ENCODE measurements at regions not wholly inside any gene's neighbourhood (a gene's known extent, or its start where the extent isn't known, plus 50 kb on each side); places are given as distances from the start of the nearest gene placed in this dataset.

DNA sequence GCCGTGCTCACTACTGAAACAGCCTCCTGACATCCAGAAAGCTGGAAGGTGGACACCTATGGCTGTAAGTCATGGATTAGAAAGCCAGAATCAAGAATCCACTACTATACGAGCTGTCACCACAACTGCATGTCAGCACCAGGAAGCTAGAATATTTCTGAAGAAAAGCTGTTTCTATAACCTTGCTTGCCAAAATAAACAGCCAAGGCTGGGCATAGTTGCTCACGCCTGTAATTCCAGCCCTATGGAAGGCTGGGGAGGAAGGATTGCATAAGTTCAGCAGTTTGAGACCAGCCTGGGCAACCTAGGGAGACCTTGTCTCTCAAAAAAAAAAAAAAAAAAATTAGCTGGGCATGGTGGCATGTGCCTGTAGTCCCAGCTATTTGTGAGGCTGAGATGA lies 96.3 kb upstream of the GAREM1 start:
- intact Hi-C loops (cut with micrococcal nuclease) = no loop called here
- Mint-ChIP-seq H3K27me3 (ENCODE audit: low read depth) (peaks cover 8% of the 10 kb centered on the region), H3K27ac (no peak overlapping the region), H3K4me3 (no peak overlapping the region), H3K4me1 (ENCODE audit: low read depth) (no peaks in the 10 kb centered on the region), H3K36me3 (ENCODE audit: low read depth) (no peaks in the 10 kb centered on the region), H3K9me3 (no peaks in the 10 kb centered on the region)
- CTCF ChIA-PET = no interaction called here
- no peak for DNase-seq

DNA sequence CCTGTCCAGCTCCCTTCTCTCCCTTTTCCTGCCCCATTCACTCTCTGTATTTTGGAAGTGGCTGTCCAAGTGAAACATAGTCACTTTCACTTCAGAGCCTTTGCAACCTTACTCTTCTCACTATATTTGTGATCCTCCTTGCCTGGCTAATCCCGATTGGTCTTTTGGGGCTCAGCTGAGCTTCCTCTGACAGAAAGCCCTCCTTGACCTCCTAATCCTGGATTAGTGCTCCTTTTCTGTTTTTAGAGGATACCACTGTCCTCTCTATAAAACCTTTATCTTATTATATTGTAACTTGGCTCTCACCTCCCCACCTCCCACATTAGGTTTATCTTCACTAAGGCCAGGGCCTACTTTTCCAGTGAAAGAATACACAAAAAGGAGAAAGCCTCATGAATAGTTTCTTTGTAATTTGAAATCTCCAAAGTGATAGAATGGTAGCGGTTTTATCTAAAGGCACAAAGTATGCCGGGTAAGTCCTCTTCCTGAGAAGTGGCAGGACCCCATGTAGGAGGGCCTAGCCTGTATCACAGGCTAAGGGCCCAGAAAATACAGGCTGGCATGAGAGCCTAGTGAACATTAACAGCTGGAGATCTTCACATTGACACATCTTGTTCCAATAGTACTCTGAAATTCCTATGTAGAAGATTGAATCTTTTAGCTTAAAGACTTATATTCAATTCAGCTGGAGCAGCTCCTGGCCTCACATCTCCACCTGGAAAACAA lies 83.1 kb upstream of the GAREM1 start:
- no peaks in the 10 kb centered on the region for H3K9me3 Mint-ChIP-seq
- no peaks in the 10 kb centered on the region for H3K27me3 Mint-ChIP-seq (ENCODE audit: low read depth)
- no peak for DNase-seq
- no peak overlapping the region for H3K27ac Mint-ChIP-seq
- CTCF ChIA-PET = interaction anchor here (0.5 to 3.4 kb wide), 9 partner anchors 13 to 396 kb away, joined by 3 to 27 read pairs (median 4); partner anchors contain the start of gene GAREM1
- no peaks in the 10 kb centered on the region for H3K4me1 Mint-ChIP-seq (ENCODE audit: low read depth)
- intact Hi-C loops (cut with micrococcal nuclease) = loop anchor here (5.0 kb wide), 1 partner anchor 172 kb away; no protein-coding TSS in a partner anchor
- no peaks in the 10 kb centered on the region for H3K36me3 Mint-ChIP-seq (ENCODE audit: low read depth)
- no peak overlapping the region for H3K4me3 Mint-ChIP-seq

DNA sequence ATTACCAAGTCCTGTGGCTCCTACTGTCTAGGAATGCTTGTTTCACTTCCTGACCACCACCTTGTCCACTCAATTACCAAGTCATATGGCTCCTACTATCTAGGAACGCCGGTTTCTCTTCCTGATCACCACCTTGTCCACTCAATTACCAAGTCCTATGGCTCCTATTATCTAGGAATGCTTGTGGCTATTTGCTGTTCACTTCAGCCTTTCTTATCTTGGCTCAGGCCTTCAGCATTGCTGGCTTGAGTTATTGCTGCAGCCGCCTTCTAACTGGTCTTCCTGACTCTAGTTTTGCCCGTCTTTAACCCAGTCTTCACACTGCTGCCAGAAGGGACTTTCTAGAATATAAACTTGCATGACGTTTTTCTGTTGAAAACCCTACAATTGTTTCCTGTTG lies 82.5 kb upstream of the GAREM1 start:
- DNase-seq = no peak
- H3K4me3 Mint-ChIP-seq = no peak overlapping the region
- CTCF ChIA-PET = interaction anchor here (0.5 to 3.4 kb wide), 12 partner anchors 9 to 395 kb away, joined by 3 to 27 read pairs (median 6); partner anchors contain the start of gene GAREM1
- peaks cover 2% of the 10 kb centered on the region for H3K27me3 Mint-ChIP-seq (ENCODE audit: low read depth)
- no peaks in the 10 kb centered on the region for H3K4me1 Mint-ChIP-seq (ENCODE audit: low read depth)
- intact Hi-C loops (cut with micrococcal nuclease) = loop anchor here (5.0 kb wide), 1 partner anchor 171 kb away; no protein-coding TSS in a partner anchor
- no peaks in the 10 kb centered on the region for H3K9me3 Mint-ChIP-seq
- no peaks in the 10 kb centered on the region for H3K36me3 Mint-ChIP-seq (ENCODE audit: low read depth)
- no peak overlapping the region for H3K27ac Mint-ChIP-seq

DNA sequence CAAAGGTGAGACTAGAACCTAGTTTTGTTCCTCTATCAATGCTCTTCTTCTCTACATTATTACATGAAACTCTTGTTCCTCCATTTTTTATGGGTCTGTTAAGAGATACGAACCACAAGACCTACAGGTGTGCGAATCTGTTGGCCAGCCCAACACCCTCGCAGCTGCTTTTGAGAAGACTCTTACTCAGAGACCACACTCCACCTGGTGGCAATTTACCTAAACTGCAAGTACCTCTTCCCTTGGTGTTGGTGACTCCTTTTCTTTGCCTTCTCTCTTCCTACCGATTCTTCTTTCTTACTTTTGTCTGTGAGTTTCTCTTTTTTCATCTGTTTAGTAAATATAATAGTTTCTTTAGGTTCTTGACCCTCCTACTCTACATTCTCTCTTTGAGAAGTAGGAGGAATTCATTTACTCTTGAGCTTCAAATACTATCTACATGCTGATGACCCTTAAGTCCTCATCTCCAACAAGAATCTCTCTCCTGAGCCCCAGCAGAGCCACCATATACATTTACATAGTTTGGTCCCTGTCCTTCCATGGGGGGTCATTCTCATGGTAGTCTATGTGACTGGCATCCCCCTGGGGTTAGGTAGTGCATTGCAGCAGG lies 81.8 kb upstream of the GAREM1 start:
- DNase-seq = peak; percentile 75
- intact Hi-C loops (cut with micrococcal nuclease) = loop anchor here (1.0 to 5.0 kb wide), 5 partner anchors 82 to 811 kb away; partner anchors contain the start of gene GAREM1
- H3K27me3 Mint-ChIP-seq (ENCODE audit: low read depth) = peaks cover 2% of the 10 kb centered on the region
- H3K36me3 Mint-ChIP-seq (ENCODE audit: low read depth) = no peaks in the 10 kb centered on the region
- CTCF ChIA-PET = interaction anchor here (0.6 to 3.4 kb wide), 18 partner anchors 10 to 395 kb away, joined by 3 to 27 read pairs (median 4); partner anchors contain the start of gene GAREM1
- H3K9me3 Mint-ChIP-seq = no peaks in the 10 kb centered on the region
- H3K27ac Mint-ChIP-seq = no peak overlapping the region
- H3K4me1 Mint-ChIP-seq (ENCODE audit: low read depth) = no peaks in the 10 kb centered on the region
- no peak overlapping the region for H3K4me3 Mint-ChIP-seq

DNA sequence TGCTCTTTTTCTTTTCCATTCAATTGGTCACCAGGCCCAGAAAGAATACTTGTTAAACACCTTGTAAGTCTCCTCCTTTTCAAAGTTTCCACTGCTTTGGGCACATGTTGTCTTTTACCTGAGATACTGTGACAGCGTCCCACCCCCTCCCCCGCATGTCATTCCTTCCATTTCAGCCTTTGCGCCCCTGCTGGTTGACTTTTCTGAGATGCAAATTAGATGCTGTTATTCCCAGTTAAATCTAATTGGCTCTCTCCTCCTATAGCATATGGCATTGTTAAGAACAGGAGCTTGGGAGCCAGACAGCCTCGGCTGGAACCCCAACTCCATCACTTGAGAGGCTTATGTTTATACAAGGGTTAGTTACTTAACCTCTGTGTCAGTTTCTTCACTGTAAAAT lies 80.3 kb upstream of the GAREM1 start:
- Mint-ChIP-seq H3K9me3 (no peaks in the 10 kb centered on the region), H3K4me3 (no peak overlapping the region), H3K27ac (no peak overlapping the region), H3K4me1 (ENCODE audit: low read depth) (no peaks in the 10 kb centered on the region), H3K27me3 (ENCODE audit: low read depth) (peaks cover 8% of the 10 kb centered on the region), H3K36me3 (ENCODE audit: low read depth) (no peaks in the 10 kb centered on the region)
- intact Hi-C loops (cut with micrococcal nuclease) = loop anchor here (5.0 kb wide), 1 partner anchor 169 kb away; no protein-coding TSS in a partner anchor
- CTCF ChIA-PET = interaction anchor here (0.5 to 3.4 kb wide), 11 partner anchors 11 to 508 kb away, joined by 3 to 27 read pairs (median 8); no protein-coding TSS in a partner anchor
- DNase-seq = no peak

DNA sequence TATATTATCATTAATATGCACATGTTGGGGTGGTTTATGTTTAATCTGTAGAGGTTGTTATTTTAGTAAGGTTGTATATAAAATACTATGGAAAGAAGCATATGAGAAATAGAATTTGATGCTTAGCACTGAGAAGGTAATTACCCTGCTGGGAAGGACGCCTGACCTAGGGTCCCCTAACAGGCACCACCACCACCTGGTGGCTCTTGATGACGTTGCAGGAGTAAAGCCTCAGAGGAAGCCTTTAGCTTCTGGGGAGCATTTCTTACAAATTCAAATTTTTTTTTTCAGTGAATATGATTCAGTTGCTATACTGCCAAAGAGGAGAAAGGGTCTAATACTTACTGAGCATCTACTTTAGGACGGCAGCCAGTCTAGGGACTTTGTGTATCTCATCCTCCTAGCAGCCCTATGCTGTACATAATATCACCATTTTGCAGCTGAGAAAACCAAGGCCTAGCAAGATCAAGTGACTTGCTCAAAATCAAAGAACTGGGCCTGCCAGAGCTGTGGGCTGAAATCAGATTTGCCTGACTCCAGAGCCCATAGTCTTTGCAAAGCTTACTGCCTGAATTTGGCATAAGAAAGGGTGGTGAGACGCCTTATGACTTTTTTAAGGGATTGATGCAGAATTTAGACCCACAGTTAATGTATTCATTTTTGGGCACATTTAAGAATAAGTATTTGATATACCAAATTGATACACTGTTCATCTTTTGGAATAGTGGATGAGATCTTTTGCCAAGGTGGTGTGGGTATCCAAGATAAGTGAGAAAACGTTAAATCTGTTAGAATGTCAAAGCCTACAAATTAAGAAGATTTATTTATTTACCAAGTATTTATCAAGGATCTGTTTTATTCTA lies 78.8 kb upstream of the GAREM1 start:
- DNase-seq = peak; percentile 75
- H3K27ac Mint-ChIP-seq = no peak overlapping the region
- H3K27me3 Mint-ChIP-seq (ENCODE audit: low read depth) = peaks cover 8% of the 10 kb centered on the region
- CTCF ChIA-PET = interaction anchor here (0.6 to 3.2 kb wide), 18 partner anchors 12 to 811 kb away, joined by 3 to 27 read pairs (median 4); partner anchors contain the start of gene GAREM1
- H3K4me3 Mint-ChIP-seq = no peak overlapping the region
- intact Hi-C loops (cut with micrococcal nuclease) = loop anchor here (1.0 to 5.0 kb wide), 3 partner anchors 18 to 260 kb away; no protein-coding TSS in a partner anchor
- no peaks in the 10 kb centered on the region for H3K9me3 Mint-ChIP-seq
- no peaks in the 10 kb centered on the region for H3K4me1 Mint-ChIP-seq (ENCODE audit: low read depth)
- H3K36me3 Mint-ChIP-seq (ENCODE audit: low read depth) = no peaks in the 10 kb centered on the region

DNA sequence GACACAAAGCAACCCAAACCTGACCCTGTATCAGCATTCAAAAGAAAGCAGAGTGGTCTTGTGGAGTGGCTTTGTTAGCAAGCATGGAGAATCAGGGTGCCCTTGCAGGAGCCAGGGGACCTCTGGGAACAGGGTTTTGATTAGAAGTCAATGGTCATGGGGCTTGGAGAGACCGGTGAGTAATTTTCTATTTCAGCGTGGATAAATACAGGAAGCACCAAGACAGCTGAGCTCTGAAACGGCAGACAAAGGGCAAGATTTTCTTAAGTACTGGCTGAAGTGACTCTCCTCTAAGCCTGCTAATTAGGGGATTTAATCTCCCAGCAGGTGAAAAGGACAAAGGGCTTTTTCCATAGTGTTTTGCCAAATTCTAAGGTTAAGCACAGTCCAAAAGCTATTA lies 78.0 kb upstream of the GAREM1 start:
- Mint-ChIP-seq H3K36me3 (ENCODE audit: low read depth) (no peaks in the 10 kb centered on the region), H3K27me3 (ENCODE audit: low read depth) (peaks cover 8% of the 10 kb centered on the region), H3K9me3 (no peaks in the 10 kb centered on the region), H3K4me3 (no peak overlapping the region), H3K4me1 (ENCODE audit: low read depth) (no peaks in the 10 kb centered on the region), H3K27ac (no peak overlapping the region)
- intact Hi-C loops (cut with micrococcal nuclease) = loop anchor here (1.0 kb wide), 2 partner anchors 17 to 259 kb away; no protein-coding TSS in a partner anchor
- CTCF ChIA-PET = interaction anchor here (0.6 to 3.2 kb wide), 11 partner anchors 11 to 389 kb away, joined by 3 to 27 read pairs (median 5); partner anchors contain the start of gene GAREM1
- DNase-seq = no peak

DNA sequence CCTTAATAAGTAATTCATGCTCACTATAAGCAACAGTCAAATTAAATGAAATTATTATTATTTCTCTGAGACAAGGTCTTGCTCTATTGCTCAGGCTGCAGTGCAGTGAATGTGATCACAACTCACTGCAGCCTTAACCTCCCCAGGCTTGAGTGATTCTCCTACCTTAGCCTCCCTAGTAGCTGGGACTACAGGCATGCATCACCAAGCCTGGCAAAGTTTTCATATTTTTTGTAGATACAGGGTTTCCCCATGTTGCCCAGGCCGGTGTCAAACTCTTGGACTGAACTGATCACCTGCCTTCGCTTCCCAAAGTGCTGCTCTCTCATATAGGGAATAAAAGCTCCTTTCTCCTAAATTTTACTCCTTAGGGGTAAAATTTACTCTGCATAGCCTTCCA lies 74.9 kb upstream of the GAREM1 start:
- H3K27me3 Mint-ChIP-seq (ENCODE audit: low read depth) = peaks cover 8% of the 10 kb centered on the region
- CTCF ChIA-PET = interaction anchor here (1.1 to 2.2 kb wide), 2 partner anchors 256 to 274 kb away, joined by 3 to 5 read pairs; no protein-coding TSS in a partner anchor
- no peak overlapping the region for H3K27ac Mint-ChIP-seq
- intact Hi-C loops (cut with micrococcal nuclease) = no loop called here
- H3K4me1 Mint-ChIP-seq (ENCODE audit: low read depth) = peaks cover 2% of the 10 kb centered on the region
- no peaks in the 10 kb centered on the region for H3K36me3 Mint-ChIP-seq (ENCODE audit: low read depth)
- no peak overlapping the region for H3K4me3 Mint-ChIP-seq
- DNase-seq = no peak
- no peaks in the 10 kb centered on the region for H3K9me3 Mint-ChIP-seq

DNA sequence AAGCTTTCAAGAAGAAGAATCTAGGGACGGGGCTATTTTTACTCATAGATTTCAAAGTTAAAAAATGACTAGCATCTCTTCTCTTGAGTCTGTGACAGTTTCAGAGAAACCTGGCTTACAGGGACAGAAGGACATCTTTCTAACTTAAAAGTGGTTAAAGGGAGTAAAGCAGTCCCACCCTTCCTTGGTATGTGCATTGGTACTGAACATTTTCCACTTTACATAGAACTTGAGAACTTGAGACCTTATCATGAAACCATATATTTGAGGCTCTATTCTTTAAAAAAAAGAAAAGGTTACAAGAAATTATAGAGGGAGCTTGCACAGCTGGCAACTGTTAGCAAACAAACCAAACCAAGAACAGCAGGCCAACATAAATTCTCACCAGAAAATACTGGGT lies 73.4 kb upstream of the GAREM1 start:
- intact Hi-C loops (cut with micrococcal nuclease) = no loop called here
- Mint-ChIP-seq H3K27me3 (ENCODE audit: low read depth) (peaks cover 8% of the 10 kb centered on the region), H3K4me1 (ENCODE audit: low read depth) (peaks cover 2% of the 10 kb centered on the region), H3K9me3 (no peaks in the 10 kb centered on the region), H3K27ac (no peak overlapping the region), H3K4me3 (no peak overlapping the region), H3K36me3 (ENCODE audit: low read depth) (no peaks in the 10 kb centered on the region)
- CTCF ChIA-PET = interaction anchor here (2.2 kb wide), 1 partner anchor 272 kb away, joined by 5 read pairs; no protein-coding TSS in a partner anchor
- no peak for DNase-seq

DNA sequence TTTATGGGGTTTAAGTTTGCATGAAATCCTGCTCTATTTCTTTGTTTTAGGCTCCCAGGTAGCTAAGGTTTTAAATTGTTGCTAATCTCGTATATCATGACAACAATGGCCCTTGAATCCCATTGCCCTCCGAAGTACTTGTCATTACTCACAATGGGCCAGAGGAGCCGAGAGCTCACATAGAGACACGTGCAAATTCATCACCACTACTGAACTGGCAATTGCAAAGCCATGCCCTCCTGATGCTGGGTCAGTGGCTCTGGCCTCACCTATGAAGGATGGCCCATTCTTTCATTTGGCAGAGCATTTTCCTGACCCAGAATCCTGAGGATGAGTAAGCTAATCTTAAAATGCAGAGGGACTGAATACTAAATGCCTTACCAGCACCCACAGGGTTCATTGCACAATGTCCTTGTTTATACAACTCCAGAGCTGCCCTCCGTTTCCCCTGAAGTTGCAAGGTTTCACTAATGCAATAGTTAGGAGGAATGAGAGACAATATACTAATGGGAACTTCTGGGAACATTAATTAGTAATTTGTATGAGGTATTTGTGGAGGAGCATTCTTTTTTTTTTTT lies 71.6 kb upstream of the GAREM1 start:
- Mint-ChIP-seq H3K27ac (no peak overlapping the region), H3K9me3 (no peaks in the 10 kb centered on the region), H3K36me3 (ENCODE audit: low read depth) (no peaks in the 10 kb centered on the region), H3K27me3 (ENCODE audit: low read depth) (peaks cover 5% of the 10 kb centered on the region), H3K4me1 (ENCODE audit: low read depth) (peaks cover 2% of the 10 kb centered on the region), H3K4me3 (no peak overlapping the region)
- intact Hi-C loops (cut with micrococcal nuclease) = no loop called here
- CTCF ChIA-PET = interaction anchor here (0.6 to 0.9 kb wide), 2 partner anchors 10 to 24 kb away, joined by 3 to 4 read pairs; no protein-coding TSS in a partner anchor
- DNase-seq = no peak

DNA sequence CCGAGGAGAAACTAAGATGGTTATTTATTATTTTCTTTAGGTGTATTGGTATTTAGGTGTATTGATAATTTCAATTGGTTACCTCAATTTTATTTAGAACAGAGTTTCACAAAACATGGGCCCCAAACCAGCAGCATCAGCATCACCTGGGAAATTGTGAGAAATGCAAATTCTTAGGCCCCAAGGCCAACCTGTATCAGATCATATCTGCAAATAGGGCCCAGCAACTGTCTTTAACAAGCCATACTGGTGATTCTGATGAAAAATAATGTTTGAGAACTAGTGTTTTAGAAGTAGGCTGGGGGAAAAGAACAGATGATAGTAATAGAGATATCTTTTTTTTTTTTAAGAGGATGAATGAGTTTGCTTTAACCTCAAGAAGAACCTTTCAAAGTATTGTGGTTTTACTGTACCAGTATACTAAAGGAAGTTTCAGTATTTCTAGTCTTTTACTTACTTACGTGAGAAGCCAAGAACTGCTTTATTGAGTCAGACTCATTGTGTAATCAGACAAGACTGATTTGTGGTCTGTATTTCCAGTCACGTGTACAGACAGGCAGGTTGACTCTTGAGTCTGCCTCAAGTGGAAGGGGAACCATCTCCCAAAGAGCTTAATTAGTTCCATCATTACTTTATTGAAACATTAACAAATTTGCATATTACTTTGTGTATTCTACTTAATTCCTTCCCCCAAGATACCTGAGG lies 60.4 kb upstream of the GAREM1 start:
- Mint-ChIP-seq H3K4me3 (no peak overlapping the region), H3K27me3 (ENCODE audit: low read depth) (peaks cover 13% of the 10 kb centered on the region), H3K36me3 (ENCODE audit: low read depth) (no peaks in the 10 kb centered on the region), H3K27ac (peak overlapping the region; percentile 9), H3K9me3 (no peaks in the 10 kb centered on the region), H3K4me1 (ENCODE audit: low read depth) (peaks cover 17% of the 10 kb centered on the region)
- DNase-seq = peak; percentile 40
- intact Hi-C loops (cut with micrococcal nuclease) = loop anchor here (1.0 to 5.0 kb wide), 8 partner anchors 18 to 872 kb away; partner anchors contain the start of genes GAREM1, RNF125, RNF138 and TRAPPC8
- CTCF ChIA-PET = interaction anchor here (0.7 to 1.7 kb wide), 3 partner anchors 60 to 374 kb away, joined by 3 to 5 read pairs (median 4); partner anchors contain the start of gene GAREM1

Measured in activated naive CD4-positive, alpha-beta T cell treated with anti-CD3 and anti-CD28 coated beads for 36 hours (primary cell).